ENCODE measurements at regions not wholly inside any gene's neighbourhood (a gene's known extent, or its start where the extent isn't known, plus 50 kb on each side); places are given as distances from the start of the nearest gene placed in this dataset.

- no peak for TF ChIP-seq CTCF (conservative IDR thresholded peaks at IDR 0.05; ENCODE audit: low read length)
- TF ChIP-seq EZH2phosphoT487 (IDR thresholded peaks at IDR 0.05; ENCODE audit: borderline replicate concordance, low read depth, low read length), result no peak
- Histone ChIP-seq H3K9me3 (ENCODE audit: low read length) (no peaks in the 10 kb centered on the region), H3K27ac (ENCODE audit: low read depth, low read length, poor library complexity, severe bottlenecking) (no peak overlapping the region), H3K9me2 (ENCODE audit: insufficient read depth, low read length) (no peaks in the 10 kb centered on the region), H2AFZ (ENCODE audit: low read length) (no peak overlapping the region), H3K4me1 (ENCODE audit: insufficient read depth, low read length, poor library complexity, severe bottlenecking) (no peaks in the 10 kb centered on the region), H4K20me1 (ENCODE audit: insufficient read depth, low read length) (no peaks in the 10 kb centered on the region), H3K4me2 (ENCODE audit: low read length) (no peak overlapping the region), H3K79me2 (ENCODE audit: insufficient read depth, low read depth, low read length) (no peaks in the 10 kb centered on the region), H3K36me3 (ENCODE audit: insufficient read depth, low read length) (no peaks in the 10 kb centered on the region), H3K4me3 (ENCODE audit: low read depth, low read length, poor library complexity, severe bottlenecking) (no peak overlapping the region)
- CTCF ChIA-PET (ENCODE audit: unreplicated experiment), result no interaction called here
- no peak for DNase-seq (ENCODE audit: low spot score)
- intact Hi-C loops (cut with micrococcal nuclease; ENCODE audit: unreplicated experiment), result no loop called here
- POLR2A ChIA-PET, result interaction anchor here (1.5 kb wide), 1 partner anchor 9 kb away, joined by 3 read pairs; no protein-coding TSS in a partner anchor
- no TSS peak for BruUV-seq (replicated peaks)
Observed at GRCh38 chr2:200159357-200159707, 147.2 kb upstream of the SPATS2L start.

- Histone ChIP-seq H3K4me1 (ENCODE audit: insufficient read depth, low read length, poor library complexity, severe bottlenecking) (no peaks in the 10 kb centered on the region), H3K79me2 (ENCODE audit: insufficient read depth, low read depth, low read length) (no peaks in the 10 kb centered on the region), H3K36me3 (ENCODE audit: insufficient read depth, low read length) (no peaks in the 10 kb centered on the region), H3K9me3 (ENCODE audit: low read length) (no peaks in the 10 kb centered on the region), H3K4me3 (ENCODE audit: low read depth, low read length, poor library complexity, severe bottlenecking) (no peak overlapping the region), H4K20me1 (ENCODE audit: insufficient read depth, low read length) (no peaks in the 10 kb centered on the region), H2AFZ (ENCODE audit: low read length) (no peak overlapping the region), H3K4me2 (ENCODE audit: low read length) (no peak overlapping the region), H3K9me2 (ENCODE audit: insufficient read depth, low read length) (no peaks in the 10 kb centered on the region), H3K27ac (ENCODE audit: low read depth, low read length, poor library complexity, severe bottlenecking) (no peak overlapping the region)
- CTCF ChIA-PET (ENCODE audit: unreplicated experiment), result no interaction called here
- DNase-seq (ENCODE audit: low spot score), result no peak
- BruUV-seq (replicated peaks), result no TSS peak
- no peak for TF ChIP-seq CTCF (conservative IDR thresholded peaks at IDR 0.05; ENCODE audit: low read length)
- TF ChIP-seq EZH2phosphoT487 (IDR thresholded peaks at IDR 0.05; ENCODE audit: borderline replicate concordance, low read depth, low read length), result no peak
- POLR2A ChIA-PET, result no interaction called here
- intact Hi-C loops (cut with micrococcal nuclease; ENCODE audit: unreplicated experiment), result no loop called here
Observed at GRCh38 chr2:200159829-200160781, 146.4 kb upstream of the SPATS2L start.

DNA sequence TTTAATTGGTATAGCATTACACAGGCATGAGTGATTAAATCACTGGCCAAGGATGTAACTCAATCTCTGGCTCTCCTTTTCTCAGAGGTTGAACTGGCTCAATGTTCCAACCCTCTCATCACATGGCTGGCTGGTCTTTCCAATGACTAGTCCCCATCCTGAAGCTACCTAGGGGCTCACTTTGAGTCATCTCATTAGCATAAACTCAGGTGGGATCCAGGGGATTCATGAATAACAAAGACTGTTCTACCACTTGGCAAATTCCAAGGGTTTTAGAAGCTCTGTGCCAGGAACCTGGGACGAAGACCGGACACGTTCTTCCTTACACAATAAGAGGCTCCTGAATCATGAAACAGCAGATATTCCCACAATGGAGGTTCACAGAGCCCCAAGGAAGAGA lies 145.0 kb upstream of the SPATS2L start:
- H3K79me2 ChIP-seq (ENCODE audit: insufficient read depth, low read depth, low read length), result no peaks in the 10 kb centered on the region
- no peaks in the 10 kb centered on the region for H3K4me1 ChIP-seq (ENCODE audit: insufficient read depth, low read length, poor library complexity, severe bottlenecking)
- no peak overlapping the region for H2AFZ ChIP-seq (ENCODE audit: low read length)
- DNase-seq (ENCODE audit: low spot score), result no peak
- intact Hi-C loops (cut with micrococcal nuclease; ENCODE audit: unreplicated experiment), result no loop called here
- ChIA-PET POLR2A (no interaction called here), CTCF (ENCODE audit: unreplicated experiment) (no interaction called here)
- no TSS peak for BruUV-seq (replicated peaks)
- no peak overlapping the region for H3K4me3 ChIP-seq (ENCODE audit: low read depth, low read length, poor library complexity, severe bottlenecking)
- H3K9me2 ChIP-seq (ENCODE audit: insufficient read depth, low read length), result no peaks in the 10 kb centered on the region
- no peaks in the 10 kb centered on the region for H3K36me3 ChIP-seq (ENCODE audit: insufficient read depth, low read length)
- H3K27ac ChIP-seq (ENCODE audit: low read depth, low read length, poor library complexity, severe bottlenecking), result no peak overlapping the region
- no peaks in the 10 kb centered on the region for H3K9me3 ChIP-seq (ENCODE audit: low read length)
- H3K4me2 ChIP-seq (ENCODE audit: low read length), result no peak overlapping the region
- no peaks in the 10 kb centered on the region for H4K20me1 ChIP-seq (ENCODE audit: insufficient read depth, low read length)
- TF ChIP-seq EZH2phosphoT487 (IDR thresholded peaks at IDR 0.05; ENCODE audit: borderline replicate concordance, low read depth, low read length) (no peak), CTCF (conservative IDR thresholded peaks at IDR 0.05; ENCODE audit: low read length) (no peak)

All from OCI-LY7 (cell line).